GM23338 (cell line): ENCODE measurements at regions not wholly inside any gene's neighbourhood (a gene's known extent, or its start where the extent isn't known, plus 50 kb on each side); places are given as distances from the start of the nearest gene placed in this dataset.

ENCODE experiments used
- ATAC-seq: fragments of 200-7000 bp; cut with Tn5 transposase; 3 replicates; pipeline ENCODE4 v1.9.1; 2020
- DNase-seq: peaks from one replicate; pipeline ENCODE4 v3.0.0-alpha.2; 2015; ENCODE audit warnings: low spot score
- H2AFZ ChIP-seq: fragments of 200-600 bp; sonication (generic); 2 replicates; pipeline ENCODE4 v1.8.0; 2016; ENCODE audit warnings: antibody characterized with exemption, mild to moderate bottlenecking, moderate library complexity
- H3F3A ChIP-seq: fragments of 200-600 bp; sonication (generic); replicated peaks from 2 replicates; pipeline ENCODE4 v1.8.0; 2017; ENCODE audit warnings: antibody characterized with exemption, mixed run types, low read depth
- H3K27ac ChIP-seq: fragments of 200-600 bp; sonication (generic); 2 replicates; pipeline ENCODE4 v1.6.1; 2016; ENCODE audit warnings: low read depth
- H3K27me3 ChIP-seq: fragments of 200-600 bp; sonication (generic); 2 replicates; pipeline ENCODE4 v1.8.0; 2016; ENCODE audit warnings: mild to moderate bottlenecking, mixed run types, moderate library complexity; ENCODE audit not compliant: insufficient read depth
- H3K36me3 ChIP-seq: fragments of 200-600 bp; sonication (generic); 2 replicates; pipeline ENCODE4 v1.8.0; 2016; ENCODE audit warnings: mild to moderate bottlenecking; ENCODE audit not compliant: insufficient read depth
- H3K4me1 ChIP-seq: fragments of 200-600 bp; sonication (generic); 2 replicates; pipeline ENCODE4 v1.8.0; 2016; ENCODE audit warnings: mild to moderate bottlenecking, moderate library complexity; ENCODE audit not compliant: insufficient read depth
- H3K4me2 ChIP-seq: fragments of 200-600 bp; sonication (generic); 2 replicates; pipeline ENCODE4 v1.7.1; 2017; ENCODE audit warnings: mixed run types
- H3K4me3 ChIP-seq: fragments of 200-600 bp; sonication (generic); 2 replicates; pipeline ENCODE4 v1.6.1; 2016; ENCODE audit warnings: mixed run types
- H3K79me2 ChIP-seq: fragments of 200-600 bp; sonication (generic); replicated peaks from 2 replicates; pipeline ENCODE4 v1.8.0; 2017; ENCODE audit warnings: mild to moderate bottlenecking; ENCODE audit not compliant: insufficient read depth
- H3K9me2 ChIP-seq: fragments of 200-600 bp; sonication (generic); 2 replicates; pipeline ENCODE4 v1.8.0; 2017; ENCODE audit not compliant: insufficient read depth
- H4K20me1 ChIP-seq: fragments of 200-600 bp; sonication (generic); replicated peaks from 2 replicates; pipeline ENCODE4 v1.8.0; 2017; ENCODE audit warnings: mild to moderate bottlenecking; ENCODE audit not compliant: insufficient read depth
- H3K27ac Mint-ChIP-seq: 2 replicates; pipeline ENCODE4 v1.8.0; 2020; ENCODE audit warnings: inconsistent platforms, mild to moderate bottlenecking, moderate library complexity, mixed read lengths
- H3K27me3 Mint-ChIP-seq: 3 replicates; pipeline ENCODE4 v1.8.0; 2022; ENCODE audit warnings: low read depth, mild to moderate bottlenecking, moderate library complexity, mixed read lengths, inconsistent platforms; ENCODE audit not compliant: insufficient read depth, poor library complexity
- H3K36me3 Mint-ChIP-seq: 3 replicates; pipeline ENCODE4 v1.8.0; 2021; ENCODE audit warnings: low read depth, mild to moderate bottlenecking, inconsistent platforms, moderate library complexity, mixed read lengths
- H3K4me1 Mint-ChIP-seq: 3 replicates; pipeline ENCODE4 v1.8.0; 2020; ENCODE audit warnings: mild to moderate bottlenecking, inconsistent platforms, mixed read lengths
- H3K4me3 Mint-ChIP-seq: 3 replicates; pipeline ENCODE4 v1.8.0; 2021; ENCODE audit warnings: moderate library complexity, mild to moderate bottlenecking, inconsistent platforms, mixed read lengths
- H3K9me3 Mint-ChIP-seq: 3 replicates; pipeline ENCODE4 v1.8.0; 2020; ENCODE audit warnings: moderate library complexity, mild to moderate bottlenecking, inconsistent platforms, mixed read lengths
- CREB1 ChIP-seq: fragments of 250-450 bp; sonication (Bioruptor Pico); IDR thresholded peaks from 2 replicates; pipeline ENCODE4 v1.5.0; 2020; ENCODE audit warnings: low read depth, mild to moderate bottlenecking, moderate library complexity
- EZH2 ChIP-seq: fragments of 200-600 bp; sonication (generic); IDR thresholded peaks from one replicate; pipeline ENCODE4 v1.8.0; 2017; ENCODE audit warnings: antibody characterized with exemption, mild to moderate bottlenecking, low read depth; ENCODE audit not compliant: unreplicated experiment
- EZH2phosphoT487 ChIP-seq: fragments of 200-600 bp; sonication (generic); IDR thresholded peaks from one replicate; pipeline ENCODE4 v1.8.1; 2018; ENCODE audit warnings: antibody characterized with exemption; ENCODE audit not compliant: unreplicated experiment
- JUNB ChIP-seq: IDR thresholded peaks from one replicate; pipeline ENCODE4 v1.6.1; 2016; ENCODE audit warnings: antibody characterized with exemption; ENCODE audit not compliant: unreplicated experiment
- NANOG ChIP-seq: IDR thresholded peaks from 2 replicates; pipeline ENCODE4 v1.6.1; 2016; ENCODE audit warnings: antibody characterized with exemption, borderline replicate concordance
- POLR2AphosphoS5 ChIP-seq: IDR thresholded peaks from 2 replicates; pipeline ENCODE4 v1.6.1; 2016; ENCODE audit warnings: antibody characterized with exemption, low read depth
- REST ChIP-seq: IDR thresholded peaks from one replicate; pipeline ENCODE4 v1.6.1; 2018; ENCODE audit warnings: antibody characterized with exemption; ENCODE audit not compliant: unreplicated experiment
- STAT1 ChIP-seq: IDR thresholded peaks from one replicate; pipeline ENCODE4 v1.6.1; 2016; ENCODE audit warnings: antibody characterized with exemption; ENCODE audit not compliant: unreplicated experiment
- ZNF114 ChIP-seq: fragments of 250-450 bp; sonication (Bioruptor Pico); IDR thresholded peaks from 2 replicates; pipeline ENCODE4 v1.5.0; 2020; ENCODE audit warnings: mild to moderate bottlenecking, moderate library complexity
- ZNF331 ChIP-seq: fragments of 250-450 bp; sonication (Bioruptor Pico); IDR thresholded peaks from 2 replicates; pipeline ENCODE4 v1.5.0; 2020; ENCODE audit warnings: low read depth, mild to moderate bottlenecking, moderate library complexity
- TF ChIP-seq, protein P1 (sequence below), 2 experiments: fragments of 200-600 bp in 1 of 2; sonication (generic) in 1 of 2; conservative IDR thresholded peaks; 2 replicates each; pipeline versions ENCODE4 v1.5.1 to v1.6.1; 2016 to 2017; ENCODE audit warnings: antibody characterized with exemption in 2 of 2, low read depth in 2 of 2, mild to moderate bottlenecking in 2 of 2, moderate library complexity in 1 of 2
- TF ChIP-seq, protein P2 (sequence below): fragments of 250-450 bp; sonication (Bioruptor Pico); IDR thresholded peaks from 2 replicates; pipeline ENCODE4 v1.5.0; 2020; ENCODE audit warnings: mild to moderate bottlenecking, moderate library complexity
- TF ChIP-seq, protein P3 (sequence below): IDR thresholded peaks from 2 replicates; pipeline ENCODE4 v1.6.1; 2016; ENCODE audit warnings: antibody characterized with exemption

- TF ChIP-seq, protein P1, sequence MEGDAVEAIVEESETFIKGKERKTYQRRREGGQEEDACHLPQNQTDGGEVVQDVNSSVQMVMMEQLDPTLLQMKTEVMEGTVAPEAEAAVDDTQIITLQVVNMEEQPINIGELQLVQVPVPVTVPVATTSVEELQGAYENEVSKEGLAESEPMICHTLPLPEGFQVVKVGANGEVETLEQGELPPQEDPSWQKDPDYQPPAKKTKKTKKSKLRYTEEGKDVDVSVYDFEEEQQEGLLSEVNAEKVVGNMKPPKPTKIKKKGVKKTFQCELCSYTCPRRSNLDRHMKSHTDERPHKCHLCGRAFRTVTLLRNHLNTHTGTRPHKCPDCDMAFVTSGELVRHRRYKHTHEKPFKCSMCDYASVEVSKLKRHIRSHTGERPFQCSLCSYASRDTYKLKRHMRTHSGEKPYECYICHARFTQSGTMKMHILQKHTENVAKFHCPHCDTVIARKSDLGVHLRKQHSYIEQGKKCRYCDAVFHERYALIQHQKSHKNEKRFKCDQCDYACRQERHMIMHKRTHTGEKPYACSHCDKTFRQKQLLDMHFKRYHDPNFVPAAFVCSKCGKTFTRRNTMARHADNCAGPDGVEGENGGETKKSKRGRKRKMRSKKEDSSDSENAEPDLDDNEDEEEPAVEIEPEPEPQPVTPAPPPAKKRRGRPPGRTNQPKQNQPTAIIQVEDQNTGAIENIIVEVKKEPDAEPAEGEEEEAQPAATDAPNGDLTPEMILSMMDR (conservative IDR thresholded peaks at IDR 0.05; ENCODE audit: low read depth in 2 of 2), result no peak
- TF ChIP-seq, protein P2, sequence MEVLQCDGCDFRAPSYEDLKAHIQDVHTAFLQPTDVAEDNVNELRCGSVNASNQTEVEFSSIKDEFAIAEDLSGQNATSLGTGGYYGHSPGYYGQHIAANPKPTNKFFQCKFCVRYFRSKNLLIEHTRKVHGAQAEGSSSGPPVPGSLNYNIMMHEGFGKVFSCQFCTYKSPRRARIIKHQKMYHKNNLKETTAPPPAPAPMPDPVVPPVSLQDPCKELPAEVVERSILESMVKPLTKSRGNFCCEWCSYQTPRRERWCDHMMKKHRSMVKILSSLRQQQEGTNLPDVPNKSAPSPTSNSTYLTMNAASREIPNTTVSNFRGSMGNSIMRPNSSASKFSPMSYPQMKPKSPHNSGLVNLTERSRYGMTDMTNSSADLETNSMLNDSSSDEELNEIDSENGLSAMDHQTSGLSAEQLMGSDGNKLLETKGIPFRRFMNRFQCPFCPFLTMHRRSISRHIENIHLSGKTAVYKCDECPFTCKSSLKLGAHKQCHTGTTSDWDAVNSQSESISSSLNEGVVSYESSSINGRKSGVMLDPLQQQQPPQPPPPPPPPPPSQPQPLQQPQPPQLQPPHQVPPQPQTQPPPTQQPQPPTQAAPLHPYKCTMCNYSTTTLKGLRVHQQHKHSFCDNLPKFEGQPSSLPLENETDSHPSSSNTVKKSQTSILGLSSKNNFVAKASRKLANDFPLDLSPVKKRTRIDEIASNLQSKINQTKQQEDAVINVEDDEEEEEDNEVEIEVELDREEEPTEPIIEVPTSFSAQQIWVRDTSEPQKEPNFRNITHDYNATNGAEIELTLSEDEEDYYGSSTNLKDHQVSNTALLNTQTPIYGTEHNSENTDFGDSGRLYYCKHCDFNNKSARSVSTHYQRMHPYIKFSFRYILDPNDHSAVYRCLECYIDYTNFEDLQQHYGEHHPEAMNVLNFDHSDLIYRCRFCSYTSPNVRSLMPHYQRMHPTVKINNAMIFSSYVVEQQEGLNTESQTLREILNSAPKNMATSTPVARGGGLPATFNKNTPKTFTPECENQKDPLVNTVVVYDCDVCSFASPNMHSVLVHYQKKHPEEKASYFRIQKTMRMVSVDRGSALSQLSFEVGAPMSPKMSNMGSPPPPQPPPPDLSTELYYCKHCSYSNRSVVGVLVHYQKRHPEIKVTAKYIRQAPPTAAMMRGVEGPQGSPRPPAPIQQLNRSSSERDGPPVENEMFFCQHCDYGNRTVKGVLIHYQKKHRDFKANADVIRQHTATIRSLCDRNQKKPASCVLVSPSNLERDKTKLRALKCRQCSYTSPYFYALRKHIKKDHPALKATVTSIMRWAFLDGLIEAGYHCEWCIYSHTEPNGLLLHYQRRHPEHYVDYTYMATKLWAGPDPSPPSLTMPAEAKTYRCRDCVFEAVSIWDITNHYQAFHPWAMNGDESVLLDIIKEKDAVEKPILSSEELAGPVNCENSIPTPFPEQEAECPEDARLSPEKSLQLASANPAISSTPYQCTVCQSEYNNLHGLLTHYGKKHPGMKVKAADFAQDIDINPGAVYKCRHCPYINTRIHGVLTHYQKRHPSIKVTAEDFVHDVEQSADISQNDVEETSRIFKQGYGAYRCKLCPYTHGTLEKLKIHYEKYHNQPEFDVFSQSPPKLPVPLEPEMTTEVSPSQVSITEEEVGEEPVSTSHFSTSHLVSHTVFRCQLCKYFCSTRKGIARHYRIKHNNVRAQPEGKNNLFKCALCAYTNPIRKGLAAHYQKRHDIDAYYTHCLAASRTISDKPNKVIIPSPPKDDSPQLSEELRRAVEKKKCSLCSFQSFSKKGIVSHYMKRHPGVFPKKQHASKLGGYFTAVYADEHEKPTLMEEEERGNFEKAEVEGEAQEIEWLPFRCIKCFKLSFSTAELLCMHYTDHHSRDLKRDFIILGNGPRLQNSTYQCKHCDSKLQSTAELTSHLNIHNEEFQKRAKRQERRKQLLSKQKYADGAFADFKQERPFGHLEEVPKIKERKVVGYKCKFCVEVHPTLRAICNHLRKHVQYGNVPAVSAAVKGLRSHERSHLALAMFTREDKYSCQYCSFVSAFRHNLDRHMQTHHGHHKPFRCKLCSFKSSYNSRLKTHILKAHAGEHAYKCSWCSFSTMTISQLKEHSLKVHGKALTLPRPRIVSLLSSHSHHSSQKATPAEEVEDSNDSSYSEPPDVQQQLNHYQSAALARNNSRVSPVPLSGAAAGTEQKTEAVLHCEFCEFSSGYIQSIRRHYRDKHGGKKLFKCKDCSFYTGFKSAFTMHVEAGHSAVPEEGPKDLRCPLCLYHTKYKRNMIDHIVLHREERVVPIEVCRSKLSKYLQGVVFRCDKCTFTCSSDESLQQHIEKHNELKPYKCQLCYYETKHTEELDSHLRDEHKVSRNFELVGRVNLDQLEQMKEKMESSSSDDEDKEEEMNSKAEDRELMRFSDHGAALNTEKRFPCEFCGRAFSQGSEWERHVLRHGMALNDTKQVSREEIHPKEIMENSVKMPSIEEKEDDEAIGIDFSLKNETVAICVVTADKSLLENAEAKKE (CRISPR knock-in tag), result no peak
- TF ChIP-seq POLR2AphosphoS5 (no peak), CREB1 (CRISPR knock-in tag) (no peak), ZNF331 (no peak), EZH2phosphoT487 (no peak), STAT1 (no peak), REST (no peak), EZH2 (no peak), ZNF114 (CRISPR knock-in tag) (no peak), NANOG (no peak), JUNB (no peak)
- TF ChIP-seq, protein P3, sequence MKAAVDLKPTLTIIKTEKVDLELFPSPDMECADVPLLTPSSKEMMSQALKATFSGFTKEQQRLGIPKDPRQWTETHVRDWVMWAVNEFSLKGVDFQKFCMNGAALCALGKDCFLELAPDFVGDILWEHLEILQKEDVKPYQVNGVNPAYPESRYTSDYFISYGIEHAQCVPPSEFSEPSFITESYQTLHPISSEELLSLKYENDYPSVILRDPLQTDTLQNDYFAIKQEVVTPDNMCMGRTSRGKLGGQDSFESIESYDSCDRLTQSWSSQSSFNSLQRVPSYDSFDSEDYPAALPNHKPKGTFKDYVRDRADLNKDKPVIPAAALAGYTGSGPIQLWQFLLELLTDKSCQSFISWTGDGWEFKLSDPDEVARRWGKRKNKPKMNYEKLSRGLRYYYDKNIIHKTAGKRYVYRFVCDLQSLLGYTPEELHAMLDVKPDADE, result no peak
- Histone ChIP-seq H3K9me2 (no peaks in the 10 kb centered on the region), H3K79me2 (no peaks in the 10 kb centered on the region), H3K4me1 (peaks cover 7% of the 10 kb centered on the region; the same call in 1 of the 2 replicates), H4K20me1 (no peaks in the 10 kb centered on the region), H3K36me3 (no peaks in the 10 kb centered on the region), H3K27ac (no peak overlapping the region), H3K4me2 (no peak overlapping the region), H3F3A (no peaks in the 10 kb centered on the region), H3K27me3 (no peaks in the 10 kb centered on the region), H3K4me3 (no peak overlapping the region), H2AFZ (no peak overlapping the region)
- peaks cover 11% of the 10 kb centered on the region; the same call in 2 of the 3 replicates for H3K4me1 Mint-ChIP-seq
- no peaks in the 10 kb centered on the region for H3K36me3 Mint-ChIP-seq
- H3K27me3 Mint-ChIP-seq, result no peaks in the 10 kb centered on the region
- no peak overlapping the region for H3K27ac Mint-ChIP-seq
- ATAC-seq (no peak), DNase-seq (no peak)
- H3K9me3 Mint-ChIP-seq, result no peaks in the 10 kb centered on the region
- H3K4me3 Mint-ChIP-seq, result no peak overlapping the region
These were observed 57.1 kb upstream of the CD302 start for GRCh38 chr2:159855143-159855542.
